Central memory CD8-positive, alpha-beta T cell (primary cell): ENCODE measurements at regions not wholly inside any gene's neighbourhood (a gene's known extent, or its start where the extent isn't known, plus 50 kb on each side); places are given as distances from the start of the nearest gene placed in this dataset.

Experiments
- ATAC-seq: fragments of 150-1000 bp; cut with Tn5 transposase; replicated peaks from 2 replicates; pipeline ENCODE4 v1.10.0; 2022; ENCODE audit warnings: mild to moderate bottlenecking, moderate FRiP score, moderate number of reproducible peaks; ENCODE audit not compliant: poor library complexity, severe bottlenecking; ENCODE audit errors: extremely low read depth
- DNase-seq, 2 donors: peaks; one replicate each; pipeline ENCODE4 v3.0.0; 2021; ENCODE audit warnings: low spot score in 2 of 2
- H3K27ac Mint-ChIP-seq: one replicate; pipeline ENCODE4 v1.8.0; 2022; ENCODE audit warnings: low read depth, mild to moderate bottlenecking, moderate library complexity, mixed read lengths
- H3K27me3 Mint-ChIP-seq: one replicate; pipeline ENCODE4 v1.8.0; 2022; ENCODE audit warnings: mixed read lengths
- H3K36me3 Mint-ChIP-seq: one replicate; pipeline ENCODE4 v1.8.0; 2022; ENCODE audit warnings: mild to moderate bottlenecking, moderate library complexity, mixed read lengths; ENCODE audit not compliant: insufficient read depth
- H3K4me1 Mint-ChIP-seq: one replicate; pipeline ENCODE4 v1.8.0; 2022; ENCODE audit warnings: mixed read lengths
- H3K4me3 Mint-ChIP-seq: one replicate; pipeline ENCODE4 v1.8.0; 2022; ENCODE audit warnings: mild to moderate bottlenecking, moderate library complexity, mixed read lengths
- H3K9me3 Mint-ChIP-seq: one replicate; pipeline ENCODE4 v1.8.0; 2022; ENCODE audit warnings: mixed read lengths

DNA sequence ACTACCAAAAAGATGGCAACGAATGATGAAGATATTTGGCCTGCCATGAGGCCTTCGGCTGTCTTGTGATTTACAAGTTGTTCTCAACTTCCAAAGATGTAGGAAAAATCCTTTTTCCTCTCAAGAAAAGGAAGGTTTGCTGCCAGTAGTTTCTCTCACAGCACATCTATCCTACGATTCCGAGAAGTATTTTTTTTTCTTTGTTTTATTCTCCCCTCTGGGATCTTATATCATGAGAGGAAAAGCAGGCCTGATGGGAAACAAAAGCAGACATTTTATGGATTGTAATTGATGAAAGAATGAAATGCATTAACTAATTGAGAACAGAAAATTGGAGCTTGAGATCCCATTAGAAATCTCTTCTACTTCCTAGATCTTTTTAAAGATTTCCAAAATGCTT is 1197.9 kb upstream of the SEL1L start:
- Mint-ChIP-seq H3K9me3 (peaks cover 24% of the 10 kb centered on the region), H3K27ac (no peak overlapping the region), H3K27me3 (no peaks in the 10 kb centered on the region), H3K36me3 (no peaks in the 10 kb centered on the region), H3K4me1 (no peaks in the 10 kb centered on the region), H3K4me3 (no peak overlapping the region)
- ATAC-seq = no peak
- DNase-seq = no peak

DNA sequence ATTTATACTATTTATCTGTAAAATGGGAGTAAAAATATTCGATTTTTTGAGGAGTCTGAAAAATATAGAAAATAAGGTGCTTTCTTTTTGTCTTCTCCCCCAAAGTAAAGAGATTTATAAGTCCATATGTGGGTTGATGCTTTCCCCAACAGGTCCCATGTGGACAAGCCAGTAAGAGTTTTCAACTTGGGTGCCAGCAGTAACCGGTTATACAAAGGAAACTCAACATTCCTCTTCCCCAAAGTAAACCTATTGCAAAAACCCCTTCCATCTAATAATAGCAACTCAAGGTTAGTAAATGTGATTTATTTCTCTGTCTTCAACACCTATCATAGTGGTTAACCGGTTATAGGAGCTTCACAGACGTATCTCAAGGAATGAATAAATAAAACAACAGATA is 1206.9 kb upstream of the SEL1L start:
- no peaks in the 10 kb centered on the region for H3K27me3 Mint-ChIP-seq
- H3K36me3 Mint-ChIP-seq = no peaks in the 10 kb centered on the region
- H3K9me3 Mint-ChIP-seq = peaks cover 12% of the 10 kb centered on the region
- no peak for DNase-seq
- no peak overlapping the region for H3K4me3 Mint-ChIP-seq
- no peak for ATAC-seq
- H3K27ac Mint-ChIP-seq = no peak overlapping the region
- no peaks in the 10 kb centered on the region for H3K4me1 Mint-ChIP-seq

DNA sequence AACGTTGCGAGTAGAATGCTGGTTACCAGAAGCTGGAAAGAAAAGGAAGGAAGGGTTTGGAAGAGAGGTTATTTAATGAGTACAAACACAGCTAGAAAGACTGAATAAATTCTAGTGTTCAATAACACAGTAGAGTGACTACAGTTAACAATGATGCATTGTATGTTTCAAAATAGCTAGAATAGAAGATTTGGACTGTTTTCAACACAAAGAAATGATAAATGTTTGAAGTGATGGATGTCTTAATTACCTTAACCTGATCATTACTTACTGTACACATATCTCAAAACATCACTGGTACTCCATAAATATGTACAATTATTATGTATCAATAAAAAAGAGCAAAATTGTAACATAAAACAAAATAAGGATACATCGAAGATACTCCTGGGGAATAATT is 1221.8 kb upstream of the SEL1L start:
- peaks cover 17% of the 10 kb centered on the region for H3K9me3 Mint-ChIP-seq
- H3K27ac Mint-ChIP-seq = no peak overlapping the region
- H3K4me3 Mint-ChIP-seq = no peak overlapping the region
- ATAC-seq = no peak
- H3K4me1 Mint-ChIP-seq = no peaks in the 10 kb centered on the region
- no peak for DNase-seq
- H3K36me3 Mint-ChIP-seq = no peaks in the 10 kb centered on the region
- H3K27me3 Mint-ChIP-seq = no peaks in the 10 kb centered on the region

DNA sequence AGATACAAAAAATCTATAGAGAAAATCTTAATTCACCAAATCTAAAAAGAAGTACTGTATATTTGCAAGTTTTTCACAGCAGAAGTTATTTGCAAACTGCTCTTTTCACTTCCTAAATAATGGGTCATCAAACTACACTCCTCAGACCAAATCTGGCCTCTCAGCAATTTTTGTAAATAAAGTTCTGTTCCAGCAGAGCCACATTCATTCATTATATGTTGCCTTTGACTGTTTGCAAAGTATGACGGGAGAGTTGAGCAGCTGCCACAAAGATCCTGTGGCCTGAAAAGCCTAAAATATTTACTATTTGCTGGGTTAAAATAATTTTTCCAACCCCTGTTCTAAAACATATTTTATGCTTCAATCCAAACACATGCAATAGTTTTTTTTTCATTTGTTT is 1222.3 kb upstream of the SEL1L start:
- H3K4me1 Mint-ChIP-seq = no peaks in the 10 kb centered on the region
- peaks cover 17% of the 10 kb centered on the region for H3K9me3 Mint-ChIP-seq
- H3K36me3 Mint-ChIP-seq = no peaks in the 10 kb centered on the region
- ATAC-seq = no peak
- H3K27ac Mint-ChIP-seq = no peak overlapping the region
- no peak for DNase-seq
- H3K27me3 Mint-ChIP-seq = no peaks in the 10 kb centered on the region
- no peak overlapping the region for H3K4me3 Mint-ChIP-seq

DNA sequence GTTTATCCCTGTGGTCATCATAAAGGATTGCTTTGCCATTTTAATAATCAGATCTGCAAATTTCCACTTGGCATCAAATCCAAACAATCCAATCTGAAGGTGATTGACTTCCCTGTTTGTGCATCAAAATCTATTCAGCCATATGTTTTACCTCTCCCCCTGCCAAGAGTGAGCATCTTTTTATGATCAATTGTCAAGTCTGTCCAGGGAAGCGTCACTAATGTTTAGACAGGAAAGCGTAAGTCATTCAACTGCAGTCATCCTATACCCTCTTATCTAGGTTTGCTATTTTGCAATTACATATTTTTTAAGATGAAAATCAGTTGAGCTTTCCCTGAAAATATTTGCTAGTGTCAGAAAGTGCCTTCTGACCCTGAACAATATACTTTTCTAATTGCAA is 1224.1 kb upstream of the SEL1L start:
- H3K36me3 Mint-ChIP-seq = no peaks in the 10 kb centered on the region
- peaks cover 12% of the 10 kb centered on the region for H3K9me3 Mint-ChIP-seq
- no peaks in the 10 kb centered on the region for H3K4me1 Mint-ChIP-seq
- H3K27me3 Mint-ChIP-seq = no peaks in the 10 kb centered on the region
- DNase-seq (no peak), ATAC-seq (no peak)
- H3K4me3 Mint-ChIP-seq = no peak overlapping the region
- H3K27ac Mint-ChIP-seq = no peak overlapping the region

DNA sequence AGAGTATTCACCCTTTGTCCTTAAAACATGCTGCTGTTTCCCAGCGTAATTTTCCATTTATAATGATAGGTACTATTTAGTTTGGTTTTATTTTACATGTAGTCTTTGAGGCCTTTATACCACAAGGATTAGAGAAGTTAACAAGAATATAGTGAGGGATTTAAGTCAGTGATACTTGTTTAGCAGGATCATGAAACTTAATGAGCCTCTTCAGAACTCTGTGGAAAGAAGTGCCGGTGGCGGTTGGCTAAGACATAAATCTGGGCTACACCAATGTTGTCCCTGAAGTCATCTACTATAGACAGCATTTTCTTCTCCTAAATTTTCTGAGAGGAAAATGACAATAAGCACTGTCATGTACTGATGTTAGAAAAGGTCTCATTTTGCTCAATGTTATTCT is 1226.0 kb upstream of the SEL1L start:
- Mint-ChIP-seq H3K36me3 (no peaks in the 10 kb centered on the region), H3K9me3 (peaks cover 11% of the 10 kb centered on the region), H3K27me3 (no peaks in the 10 kb centered on the region), H3K4me1 (no peaks in the 10 kb centered on the region), H3K27ac (no peak overlapping the region), H3K4me3 (no peak overlapping the region)
- ATAC-seq (no peak), DNase-seq (no peak)

DNA sequence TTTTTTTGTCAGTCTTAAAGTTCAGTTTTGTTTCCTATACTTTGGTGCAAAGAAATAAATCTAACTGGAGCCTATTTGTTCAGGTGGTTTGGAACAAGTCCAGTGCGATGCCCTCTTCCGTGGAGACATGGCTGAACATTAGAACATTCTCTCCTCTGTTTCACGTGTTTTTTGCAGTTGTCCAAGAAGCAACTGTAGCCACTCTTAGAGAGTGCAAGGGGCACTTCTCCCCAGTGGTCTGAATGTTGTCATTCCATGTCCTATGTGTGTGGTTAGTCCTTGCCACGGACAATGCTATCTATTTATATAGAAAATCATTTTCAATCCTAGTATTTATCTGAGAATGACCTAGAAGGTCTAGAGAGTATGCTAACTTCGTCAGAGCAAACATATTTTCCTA is 1232.5 kb upstream of the SEL1L start:
- DNase-seq (no peak), ATAC-seq (no peak)
- peaks cover 14% of the 10 kb centered on the region for H3K9me3 Mint-ChIP-seq
- no peak overlapping the region for H3K27ac Mint-ChIP-seq
- no peak overlapping the region for H3K4me3 Mint-ChIP-seq
- H3K27me3 Mint-ChIP-seq = no peaks in the 10 kb centered on the region
- H3K4me1 Mint-ChIP-seq = no peaks in the 10 kb centered on the region
- H3K36me3 Mint-ChIP-seq = no peaks in the 10 kb centered on the region

DNA sequence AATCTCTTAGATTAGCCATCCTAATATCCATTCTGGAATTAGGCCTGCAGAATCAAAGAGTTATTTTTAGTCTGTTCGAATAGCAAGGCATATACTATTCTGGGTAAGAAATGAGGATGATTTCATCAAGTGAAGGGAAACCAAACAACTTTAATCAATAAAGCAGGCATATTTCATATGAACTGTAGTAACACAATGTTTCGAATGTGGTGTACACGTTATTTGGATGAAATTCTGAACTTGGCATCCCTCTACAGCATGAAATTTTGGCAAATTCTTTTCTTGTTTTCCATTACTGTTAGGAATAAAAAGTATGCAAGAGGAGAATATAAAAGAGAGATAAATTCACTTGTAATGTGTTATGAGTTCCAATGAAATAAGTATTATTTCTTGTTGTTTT is 1233.3 kb upstream of the SEL1L start:
- Mint-ChIP-seq H3K36me3 (no peaks in the 10 kb centered on the region), H3K27ac (no peak overlapping the region), H3K4me3 (no peak overlapping the region), H3K27me3 (no peaks in the 10 kb centered on the region), H3K9me3 (peaks cover 16% of the 10 kb centered on the region), H3K4me1 (no peaks in the 10 kb centered on the region)
- DNase-seq (no peak), ATAC-seq (no peak)

DNA sequence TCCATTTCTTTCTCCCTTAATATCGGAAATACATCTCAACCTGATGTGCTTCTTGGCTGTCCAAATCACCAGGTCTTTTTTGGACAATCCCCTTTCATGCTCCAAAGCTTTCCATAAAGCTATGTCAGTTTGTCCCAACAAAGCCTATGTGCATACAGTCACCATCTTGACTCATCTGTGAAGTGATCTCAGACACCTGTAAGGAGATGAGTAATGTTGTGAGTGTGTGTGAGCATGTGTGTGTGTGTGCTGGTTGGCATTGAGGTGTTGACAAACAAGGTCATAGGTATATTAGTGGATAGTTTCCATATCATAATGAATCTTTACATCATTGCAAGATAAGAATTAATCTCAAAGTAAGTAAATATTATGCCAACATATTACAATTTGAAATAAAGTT is 1243.3 kb upstream of the SEL1L start:
- Mint-ChIP-seq H3K9me3 (peaks cover 12% of the 10 kb centered on the region), H3K4me3 (no peak overlapping the region), H3K27ac (no peak overlapping the region), H3K4me1 (no peaks in the 10 kb centered on the region), H3K36me3 (no peaks in the 10 kb centered on the region), H3K27me3 (no peaks in the 10 kb centered on the region)
- no peak for DNase-seq
- ATAC-seq = no peak

DNA sequence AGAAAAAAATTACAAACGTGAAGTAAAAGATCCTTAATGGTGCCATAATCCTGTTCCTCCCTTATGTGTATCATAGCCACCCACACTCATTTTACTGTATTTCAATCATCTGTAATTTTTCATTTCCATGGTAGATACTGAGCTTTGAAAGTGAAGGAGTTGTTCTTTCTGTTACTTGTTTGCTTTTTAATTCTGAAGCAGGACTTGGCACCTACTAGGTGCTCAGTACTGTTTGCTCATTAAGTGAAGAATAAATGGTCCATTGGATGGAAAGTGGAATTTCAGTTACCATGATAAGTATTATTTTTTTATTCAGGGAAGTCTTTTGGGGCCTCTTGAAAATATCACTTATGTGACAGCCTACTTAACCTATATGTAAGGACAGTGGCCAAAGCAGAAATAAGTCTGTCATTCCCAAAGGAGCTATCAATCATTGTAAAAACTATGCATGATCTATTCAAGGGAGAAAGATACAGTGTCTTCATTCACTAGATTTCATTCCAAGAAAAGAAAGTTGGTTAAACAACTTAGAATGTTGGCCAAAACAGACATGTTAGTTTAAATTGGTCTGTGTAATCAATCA is 1244.4 kb upstream of the SEL1L start:
- Mint-ChIP-seq H3K9me3 (peaks cover 13% of the 10 kb centered on the region), H3K27me3 (no peaks in the 10 kb centered on the region), H3K4me3 (no peak overlapping the region), H3K4me1 (no peaks in the 10 kb centered on the region), H3K27ac (no peak overlapping the region), H3K36me3 (no peaks in the 10 kb centered on the region)
- ATAC-seq = no peak
- DNase-seq = no peak

DNA sequence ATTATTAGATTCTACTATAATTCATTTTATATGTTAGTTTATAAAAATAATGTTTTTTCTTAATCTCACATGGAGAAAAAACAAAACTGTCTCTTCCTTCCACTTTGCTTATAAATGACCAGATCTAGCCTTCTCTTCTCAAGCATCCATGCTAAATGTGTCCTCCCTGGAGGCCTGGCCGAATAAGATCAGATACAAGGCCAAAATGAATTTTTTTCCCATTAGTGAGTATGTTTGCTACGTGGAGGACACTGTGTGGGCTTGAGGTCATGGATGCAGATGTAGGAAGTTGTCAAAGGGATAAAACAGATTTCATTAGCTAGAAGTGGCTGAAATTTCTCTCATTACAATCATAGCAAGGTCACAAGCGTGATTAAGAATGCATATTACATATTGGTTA is 1244.9 kb upstream of the SEL1L start:
- H3K36me3 Mint-ChIP-seq = no peaks in the 10 kb centered on the region
- no peak overlapping the region for H3K4me3 Mint-ChIP-seq
- no peak for ATAC-seq
- no peaks in the 10 kb centered on the region for H3K27me3 Mint-ChIP-seq
- no peak overlapping the region for H3K27ac Mint-ChIP-seq
- peaks cover 17% of the 10 kb centered on the region for H3K9me3 Mint-ChIP-seq
- H3K4me1 Mint-ChIP-seq = no peaks in the 10 kb centered on the region
- DNase-seq = no peak

DNA sequence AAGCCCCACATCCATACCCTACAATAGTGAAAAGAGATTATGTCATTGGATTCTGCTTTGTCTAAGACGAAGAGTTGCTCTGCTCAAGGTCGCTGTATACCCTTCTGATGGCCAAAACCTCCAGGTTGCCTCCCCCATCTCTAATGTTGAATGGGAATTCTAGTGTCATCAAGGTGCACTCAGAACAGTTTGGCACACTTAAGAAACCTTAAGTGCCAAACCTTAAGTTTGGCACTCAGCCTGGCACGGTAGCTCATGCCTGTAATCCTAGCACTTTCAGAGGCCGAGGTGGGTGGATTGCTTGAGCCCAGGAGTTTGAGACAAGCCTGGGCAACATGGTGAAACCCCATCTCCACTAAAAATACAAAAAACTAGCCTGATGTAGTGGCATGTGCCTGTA is 1245.6 kb upstream of the SEL1L start:
- no peaks in the 10 kb centered on the region for H3K27me3 Mint-ChIP-seq
- H3K9me3 Mint-ChIP-seq = peaks cover 20% of the 10 kb centered on the region
- DNase-seq (no peak), ATAC-seq (no peak)
- no peaks in the 10 kb centered on the region for H3K36me3 Mint-ChIP-seq
- H3K27ac Mint-ChIP-seq = no peak overlapping the region
- no peaks in the 10 kb centered on the region for H3K4me1 Mint-ChIP-seq
- no peak overlapping the region for H3K4me3 Mint-ChIP-seq

DNA sequence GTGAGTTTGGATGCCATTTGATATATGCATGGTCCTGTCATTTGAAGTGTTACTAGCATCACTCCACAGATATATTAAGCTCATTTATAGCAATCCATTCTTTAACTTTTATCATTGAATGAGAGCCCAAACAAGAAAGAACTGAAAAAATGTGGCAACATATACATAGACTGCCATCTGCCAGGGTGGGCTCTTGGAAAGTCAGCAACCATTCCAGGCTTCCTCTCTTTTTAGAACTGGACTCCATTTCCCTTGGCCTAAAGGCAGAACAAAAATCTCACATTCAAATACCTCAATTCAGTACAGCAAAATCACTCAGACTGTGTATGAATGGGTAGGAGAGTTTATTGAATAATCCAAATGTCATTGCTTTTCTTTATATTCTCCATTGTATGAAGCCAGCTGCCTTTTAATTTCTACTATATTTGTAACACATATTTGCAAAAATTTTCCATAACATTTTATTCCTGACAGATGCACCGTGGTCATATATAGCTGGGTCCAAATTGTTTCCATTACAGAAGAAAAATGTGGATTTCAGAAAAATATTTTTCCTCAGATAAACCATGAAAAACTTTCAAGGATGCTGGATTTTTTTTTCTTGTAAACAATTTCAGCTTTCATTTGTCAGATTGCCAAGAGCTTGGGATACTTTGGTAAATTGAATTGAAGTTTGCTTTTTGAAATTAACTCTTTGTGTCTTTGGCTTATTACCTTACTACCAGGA is 1252.3 kb upstream of the SEL1L start:
- H3K9me3 Mint-ChIP-seq = peaks cover 42% of the 10 kb centered on the region
- H3K36me3 Mint-ChIP-seq = no peaks in the 10 kb centered on the region
- no peak overlapping the region for H3K4me3 Mint-ChIP-seq
- no peaks in the 10 kb centered on the region for H3K4me1 Mint-ChIP-seq
- ATAC-seq (no peak), DNase-seq (no peak)
- H3K27ac Mint-ChIP-seq = no peak overlapping the region
- no peaks in the 10 kb centered on the region for H3K27me3 Mint-ChIP-seq
